ENCODE measurements at regions not wholly inside any gene's neighbourhood (a gene's known extent, or its start where the extent isn't known, plus 50 kb on each side); places are given as distances from the start of the nearest gene placed in this dataset.

- ATAC-seq (ENCODE audit: low FRiP score) (no peak), DNase-seq (no peak)
- H3K36me3 ChIP-seq (ENCODE audit: control insufficient read depth in 1 of 2, insufficient read depth in 2 of 2, low read length in 1 of 2), result no peaks in the 10 kb centered on the region
- 85 to 96% methylated on average over 1 of the region's 1 CpG for WGBS, 2 donors
- intact Hi-C loops (cut with DNase I), result no loop called here
- H3K27ac ChIP-seq (ENCODE audit: low read depth in 1 of 2, low read length in 2 of 2), result no peak overlapping the region
- H3K9me3 ChIP-seq (ENCODE audit: control insufficient read depth, low read length), result peaks cover 1% of the 10 kb centered on the region
- no peaks in the 10 kb centered on the region for H3K27me3 ChIP-seq (ENCODE audit: control insufficient read depth in 1 of 2, insufficient read depth in 2 of 2, low read length in 1 of 2)
- H3K4me1 ChIP-seq (ENCODE audit: control insufficient read depth in 1 of 2, insufficient read depth in 2 of 2, low read length in 2 of 2), result no peaks in the 10 kb centered on the region
- H3K4me3 ChIP-seq (ENCODE audit: low read length in 2 of 2), result no peak overlapping the region
These were observed 105.4 kb upstream of the FAM78B start for GRCh38 chr1:166272155-166272554.

GRCh38 chr1:166272851-166273250 is 106.0 kb upstream of the FAM78B start:
- H3K36me3 ChIP-seq (ENCODE audit: control insufficient read depth in 1 of 2, insufficient read depth in 2 of 2, low read length in 1 of 2), result no peaks in the 10 kb centered on the region
- no peak for ATAC-seq (ENCODE audit: low FRiP score)
- no peaks in the 10 kb centered on the region for H3K27me3 ChIP-seq (ENCODE audit: control insufficient read depth in 1 of 2, insufficient read depth in 2 of 2, low read length in 1 of 2)
- H3K4me3 ChIP-seq (ENCODE audit: low read length in 2 of 2), result no peak overlapping the region
- intact Hi-C loops (cut with DNase I), result no loop called here
- DNase-seq, result no peak
- no peak overlapping the region for H3K27ac ChIP-seq (ENCODE audit: low read depth in 1 of 2, low read length in 2 of 2)
- H3K4me1 ChIP-seq (ENCODE audit: control insufficient read depth in 1 of 2, insufficient read depth in 2 of 2, low read length in 2 of 2), result no peaks in the 10 kb centered on the region
- peaks cover 3% of the 10 kb centered on the region for H3K9me3 ChIP-seq (ENCODE audit: control insufficient read depth, low read length)

GRCh38 chr1:166273618-166274017 is 106.8 kb upstream of the FAM78B start:
- Histone ChIP-seq H3K4me1 (ENCODE audit: control insufficient read depth in 1 of 2, insufficient read depth in 2 of 2, low read length in 2 of 2) (no peaks in the 10 kb centered on the region), H3K27me3 (ENCODE audit: control insufficient read depth in 1 of 2, insufficient read depth in 2 of 2, low read length in 1 of 2) (no peaks in the 10 kb centered on the region), H3K4me3 (ENCODE audit: low read length in 2 of 2) (no peak overlapping the region), H3K27ac (ENCODE audit: low read depth in 1 of 2, low read length in 2 of 2) (no peak overlapping the region), H3K9me3 (ENCODE audit: control insufficient read depth, low read length) (peaks cover 3% of the 10 kb centered on the region), H3K36me3 (ENCODE audit: control insufficient read depth in 1 of 2, insufficient read depth in 2 of 2, low read length in 1 of 2) (no peaks in the 10 kb centered on the region)
- ATAC-seq (ENCODE audit: low FRiP score), result no peak
- no peak for DNase-seq
- WGBS, 2 donors, result 60% methylated on average over 6 of the region's 6 CpGs
- intact Hi-C loops (cut with DNase I), result no loop called here

GRCh38 chr1:166282391-166283137 is 115.8 kb upstream of the FAM78B start:
- intact Hi-C loops (cut with DNase I), result no loop called here
- Histone ChIP-seq H3K4me3 (ENCODE audit: low read length in 2 of 2) (no peak overlapping the region), H3K9me3 (ENCODE audit: control insufficient read depth, low read length) (no peaks in the 10 kb centered on the region), H3K27ac (ENCODE audit: low read depth in 1 of 2, low read length in 2 of 2) (no peak overlapping the region), H3K4me1 (ENCODE audit: control insufficient read depth in 1 of 2, insufficient read depth in 2 of 2, low read length in 2 of 2) (no peaks in the 10 kb centered on the region), H3K36me3 (ENCODE audit: control insufficient read depth in 1 of 2, insufficient read depth in 2 of 2, low read length in 1 of 2) (no peaks in the 10 kb centered on the region), H3K27me3 (ENCODE audit: control insufficient read depth in 1 of 2, insufficient read depth in 2 of 2, low read length in 1 of 2) (no peaks in the 10 kb centered on the region)
- 67 to 86% methylated on average over 3 of the region's 3 CpGs for WGBS, 2 donors
- DNase-seq (no peak), ATAC-seq (ENCODE audit: low FRiP score) (no peak)

GRCh38 chr1:166283190-166283589 is 116.4 kb upstream of the FAM78B start:
- ATAC-seq (ENCODE audit: low FRiP score), result no peak
- 8 to 12% methylated on average over 6 of the region's 6 CpGs for WGBS, 2 donors
- no peaks in the 10 kb centered on the region for H3K4me1 ChIP-seq (ENCODE audit: control insufficient read depth in 1 of 2, insufficient read depth in 2 of 2, low read length in 2 of 2)
- DNase-seq, result no peak
- intact Hi-C loops (cut with DNase I), result no loop called here
- H3K36me3 ChIP-seq (ENCODE audit: control insufficient read depth in 1 of 2, insufficient read depth in 2 of 2, low read length in 1 of 2), result no peaks in the 10 kb centered on the region
- H3K27ac ChIP-seq (ENCODE audit: low read depth in 1 of 2, low read length in 2 of 2), result no peak overlapping the region
- H3K9me3 ChIP-seq (ENCODE audit: control insufficient read depth, low read length), result no peaks in the 10 kb centered on the region
- no peak overlapping the region for H3K4me3 ChIP-seq (ENCODE audit: low read length in 2 of 2)
- no peaks in the 10 kb centered on the region for H3K27me3 ChIP-seq (ENCODE audit: control insufficient read depth in 1 of 2, insufficient read depth in 2 of 2, low read length in 1 of 2)

GRCh38 chr1:166283600-166283999 is 116.8 kb upstream of the FAM78B start:
- Histone ChIP-seq H3K36me3 (ENCODE audit: control insufficient read depth in 1 of 2, insufficient read depth in 2 of 2, low read length in 1 of 2) (no peaks in the 10 kb centered on the region), H3K27me3 (ENCODE audit: control insufficient read depth in 1 of 2, insufficient read depth in 2 of 2, low read length in 1 of 2) (no peaks in the 10 kb centered on the region), H3K9me3 (ENCODE audit: control insufficient read depth, low read length) (no peaks in the 10 kb centered on the region), H3K4me3 (ENCODE audit: low read length in 2 of 2) (no peak overlapping the region), H3K27ac (ENCODE audit: low read depth in 1 of 2, low read length in 2 of 2) (no peak overlapping the region), H3K4me1 (ENCODE audit: control insufficient read depth in 1 of 2, insufficient read depth in 2 of 2, low read length in 2 of 2) (no peaks in the 10 kb centered on the region)
- no peak for ATAC-seq (ENCODE audit: low FRiP score)
- intact Hi-C loops (cut with DNase I), result no loop called here
- DNase-seq, result no peak
- WGBS, 2 donors, result 82 to 87% methylated on average over 5 of the region's 5 CpGs

GRCh38 chr1:166289309-166290050 is 122.7 kb upstream of the FAM78B start:
- Histone ChIP-seq H3K9me3 (ENCODE audit: control insufficient read depth, low read length) (no peaks in the 10 kb centered on the region), H3K4me1 (ENCODE audit: control insufficient read depth in 1 of 2, insufficient read depth in 2 of 2, low read length in 2 of 2) (no peaks in the 10 kb centered on the region), H3K27me3 (ENCODE audit: control insufficient read depth in 1 of 2, insufficient read depth in 2 of 2, low read length in 1 of 2) (peaks cover 0 to 3% of the 10 kb centered on the region in 2 donors), H3K4me3 (ENCODE audit: low read length in 2 of 2) (no peak overlapping the region), H3K36me3 (ENCODE audit: control insufficient read depth in 1 of 2, insufficient read depth in 2 of 2, low read length in 1 of 2) (no peaks in the 10 kb centered on the region), H3K27ac (ENCODE audit: low read depth in 1 of 2, low read length in 2 of 2) (no peak overlapping the region)
- no peak for DNase-seq
- intact Hi-C loops (cut with DNase I), result no loop called here
- WGBS, 2 donors, result 70 to 72% methylated on average over 4 of the region's 4 CpGs
- no peak for ATAC-seq (ENCODE audit: low FRiP score)

- intact Hi-C loops (cut with DNase I), result no loop called here
- ATAC-seq (ENCODE audit: low FRiP score) (no peak), DNase-seq (no peak)
- Histone ChIP-seq H3K9me3 (ENCODE audit: control insufficient read depth, low read length) (peaks cover 2% of the 10 kb centered on the region), H3K4me3 (ENCODE audit: low read length in 2 of 2) (no peak overlapping the region), H3K27me3 (ENCODE audit: control insufficient read depth in 1 of 2, insufficient read depth in 2 of 2, low read length in 1 of 2) (no peaks in the 10 kb centered on the region), H3K4me1 (ENCODE audit: control insufficient read depth in 1 of 2, insufficient read depth in 2 of 2, low read length in 2 of 2) (no peaks in the 10 kb centered on the region), H3K27ac (ENCODE audit: low read depth in 1 of 2, low read length in 2 of 2) (no peak overlapping the region), H3K36me3 (ENCODE audit: control insufficient read depth in 1 of 2, insufficient read depth in 2 of 2, low read length in 1 of 2) (no peaks in the 10 kb centered on the region)
- 59 to 61% methylated on average over 1 of the region's 1 CpG for WGBS, 2 donors
These were observed 128.9 kb upstream of the FAM78B start for GRCh38 chr1:166295656-166296055.

- intact Hi-C loops (cut with DNase I), result no loop called here
- WGBS, 2 donors, result 67 to 69% methylated on average over 1 of the region's 1 CpG
These were observed 131.2 kb upstream of the FAM78B start for GRCh38 chr1:166297993-166298392.

More at GRCh38 chr1:166297993-166298392, 131.2 kb upstream of the FAM78B start:
- Histone ChIP-seq H3K9me3 (ENCODE audit: control insufficient read depth, low read length) (peaks cover 2% of the 10 kb centered on the region), H3K27me3 (ENCODE audit: control insufficient read depth in 1 of 2, insufficient read depth in 2 of 2, low read length in 1 of 2) (no peaks in the 10 kb centered on the region), H3K36me3 (ENCODE audit: control insufficient read depth in 1 of 2, insufficient read depth in 2 of 2, low read length in 1 of 2) (no peaks in the 10 kb centered on the region), H3K4me3 (ENCODE audit: low read length in 2 of 2) (no peak overlapping the region), H3K4me1 (ENCODE audit: control insufficient read depth in 1 of 2, insufficient read depth in 2 of 2, low read length in 2 of 2) (no peaks in the 10 kb centered on the region), H3K27ac (ENCODE audit: low read depth in 1 of 2, low read length in 2 of 2) (no peak overlapping the region)
- DNase-seq, result no peak
- ATAC-seq (ENCODE audit: low FRiP score), result no peak

Data from aorta (tissue), 5 donors.